T-helper 1 cell treated with Interleukin-12 subunit alpha and Interleukin-12 subunit beta and Interleukin-4 antibody, amounts not matched to agents 30 ng/mL and 1 ng/mL, for 36 hours (primary cell): ENCODE measurements at regions not wholly inside any gene's neighbourhood (a gene's known extent, or its start where the extent isn't known, plus 50 kb on each side); places are given as distances from the start of the nearest gene placed in this dataset.

Source experiments
- intact Hi-C: fragments of 100-400 bp; cut with micrococcal nuclease; formaldehyde crosslinking; loops from one replicate; pipeline ENCODE4 v1.15.1; 2024

GRCh38 chr3:8343058-8343457 is 158.6 kb upstream of the LMCD1 start:
- intact Hi-C loops, result no loop called here

DNA sequence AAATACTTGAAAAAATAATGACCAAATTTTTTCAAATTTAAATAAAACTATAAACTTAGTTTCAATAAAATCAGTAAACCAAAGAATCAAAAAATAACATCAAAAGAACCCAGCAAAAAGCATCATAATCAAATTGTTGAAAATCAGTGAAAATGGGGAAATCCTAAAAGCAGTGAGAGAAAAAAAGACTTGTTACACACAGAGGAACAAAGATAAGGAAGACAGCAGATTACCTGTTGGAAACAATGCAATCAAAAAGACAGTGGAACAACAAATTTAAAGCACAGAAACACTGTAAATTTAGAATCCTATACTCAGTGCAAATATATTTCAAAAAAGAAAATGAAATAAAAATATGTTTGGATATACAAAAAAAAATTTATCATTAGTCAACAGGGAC is 156.2 kb upstream of the LMCD1 start:
- intact Hi-C loops, result loop anchor here (1.0 kb wide), 1 partner anchor 12 kb away; no protein-coding TSS in a partner anchor

GRCh38 chr3:8348076-8348475 is 153.5 kb upstream of the LMCD1 start:
- intact Hi-C loops, result no loop called here

DNA sequence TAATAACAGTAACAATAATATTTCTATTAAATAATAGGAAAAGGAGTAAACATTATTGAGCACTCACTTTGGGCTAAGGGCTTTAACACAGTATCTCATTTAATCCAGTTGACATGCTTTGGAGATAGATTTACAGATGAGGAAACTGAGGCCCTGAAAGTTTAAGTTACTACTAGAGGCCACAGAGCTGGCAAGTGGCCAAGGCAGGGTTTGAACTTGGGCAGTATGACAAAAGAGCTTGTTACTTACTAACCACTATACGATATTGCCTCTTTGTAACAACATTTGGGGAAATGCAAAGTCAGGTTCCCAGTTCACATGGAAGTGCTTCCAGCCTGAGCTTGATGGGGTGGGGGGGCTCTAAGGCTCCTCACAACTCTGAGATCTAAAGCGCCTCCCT is 149.1 kb upstream of the LMCD1 start:
- intact Hi-C loops, result no loop called here

DNA sequence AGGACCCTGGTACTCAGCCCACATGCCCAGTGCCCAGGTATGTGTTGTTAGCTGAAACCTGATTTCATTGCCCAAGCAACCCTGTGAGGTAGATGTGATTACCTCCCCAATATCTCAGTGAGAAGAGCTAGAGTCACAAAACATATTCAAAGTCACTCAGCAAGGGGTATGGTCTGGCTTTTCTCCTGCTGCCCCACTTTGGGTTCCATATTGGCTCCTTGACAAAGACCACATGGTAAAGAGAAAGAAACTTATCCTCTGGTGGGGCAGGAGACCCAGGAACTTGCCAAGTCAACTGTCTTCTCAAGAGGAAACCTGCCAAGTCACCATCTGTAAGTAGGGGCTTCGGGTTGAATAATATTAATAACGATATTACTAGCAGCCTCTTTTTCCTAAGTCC is 148.3 kb upstream of the LMCD1 start:
- intact Hi-C loops, result no loop called here

DNA sequence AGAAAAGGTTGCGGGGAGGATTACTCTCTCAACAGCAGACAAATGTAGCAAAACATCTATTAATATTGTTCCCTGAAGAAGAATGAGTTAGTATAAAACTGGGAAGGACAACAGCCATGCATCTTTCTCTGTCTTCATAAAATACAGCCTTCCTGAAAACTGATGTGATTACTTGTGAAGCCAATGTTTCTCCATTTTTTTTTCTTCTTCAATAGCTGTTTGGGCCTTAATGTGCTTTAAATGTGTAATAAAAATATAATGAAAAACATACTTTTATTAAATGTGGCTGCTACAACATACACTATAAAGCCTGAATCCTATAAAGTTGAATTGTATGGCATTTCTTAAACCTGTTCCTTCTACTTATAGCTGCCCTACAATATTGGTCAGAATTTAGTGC is 146.3 kb upstream of the LMCD1 start:
- intact Hi-C loops, result no loop called here

DNA sequence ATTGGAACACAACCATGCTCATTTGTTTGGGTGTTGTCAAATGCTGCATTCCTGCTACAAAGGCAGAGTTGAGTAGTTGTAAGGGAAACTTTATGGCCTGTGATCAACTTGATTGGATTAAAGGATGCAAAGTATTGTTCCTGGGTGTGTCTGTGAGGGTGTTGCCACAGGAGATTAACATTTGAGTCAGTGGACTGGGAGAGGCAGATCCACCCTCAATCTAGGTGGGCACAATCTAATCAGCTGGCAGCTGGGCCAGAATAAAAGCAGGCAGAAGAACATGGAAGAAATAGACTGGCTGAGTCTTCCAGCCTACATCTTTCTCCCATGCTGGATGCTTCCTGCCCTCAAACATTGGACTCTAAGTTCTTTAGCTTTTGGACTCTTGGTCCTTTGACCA is 145.6 kb upstream of the LMCD1 start:
- intact Hi-C loops, result loop anchor here (2.0 kb wide), 2 partner anchors 15 to 145 kb away; partner anchors contain the start of gene LMCD1

DNA sequence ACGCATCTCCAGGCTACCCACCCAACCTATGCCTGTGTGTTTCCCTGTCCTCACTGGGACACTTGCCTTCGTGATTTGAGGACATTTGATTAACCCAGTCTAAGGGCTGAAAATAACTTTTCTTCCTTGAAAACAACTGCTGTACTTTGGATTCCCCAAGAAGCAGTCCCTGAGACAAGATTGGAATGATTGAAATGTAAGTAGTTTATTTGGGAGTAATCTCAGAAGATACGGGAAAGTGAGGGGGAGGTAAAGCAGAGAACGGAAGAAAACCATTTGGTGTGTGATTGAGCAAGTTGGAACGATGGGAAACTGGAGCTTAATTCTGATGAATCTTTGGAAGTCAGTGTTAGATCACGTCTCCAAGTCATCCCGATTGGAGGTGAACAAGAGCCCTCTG is 143.8 kb upstream of the LMCD1 start:
- intact Hi-C loops, result loop anchor here (1.0 to 2.0 kb wide), 3 partner anchors 13 to 143 kb away; partner anchors contain the start of gene LMCD1

DNA sequence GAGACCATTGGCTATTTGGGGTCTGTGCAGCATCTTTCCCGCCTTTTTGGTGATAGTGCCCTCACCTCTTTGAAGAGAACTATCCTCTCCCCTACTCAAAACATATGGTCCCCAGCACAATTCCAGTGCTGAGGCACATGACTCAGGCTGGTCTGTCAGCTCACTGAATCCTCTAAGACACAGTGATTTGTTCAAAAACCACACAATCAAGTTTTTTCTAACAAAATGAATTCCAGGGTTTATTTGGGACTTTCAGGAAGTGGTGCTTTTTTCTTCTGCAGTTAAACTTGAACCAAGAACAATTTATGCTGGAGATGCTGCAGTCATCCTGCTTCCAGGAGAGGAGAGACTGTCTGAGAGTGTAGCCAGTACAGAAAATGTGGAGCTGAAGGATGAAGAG is 142.5 kb upstream of the LMCD1 start:
- intact Hi-C loops, result no loop called here

DNA sequence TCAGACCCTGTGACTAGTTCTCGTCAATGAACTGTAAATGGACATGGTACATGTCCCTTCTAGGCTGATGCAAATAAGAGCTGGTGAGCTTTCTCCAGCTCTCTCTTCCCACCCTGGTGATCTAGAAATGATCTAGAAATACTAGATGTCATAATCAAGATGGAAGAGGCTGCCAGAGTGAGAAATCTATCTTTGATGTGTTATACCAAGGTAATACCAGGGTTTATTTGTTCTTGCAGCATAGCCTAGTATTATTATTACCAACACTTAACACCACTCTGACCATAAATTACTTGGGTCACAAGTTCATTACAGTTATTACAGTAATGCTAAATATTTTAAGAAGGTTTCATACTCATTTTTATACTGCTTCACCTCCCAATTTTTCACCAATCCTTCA is 138.4 kb upstream of the LMCD1 start:
- intact Hi-C loops, result no loop called here

GRCh38 chr3:8365541-8365940 is 136.1 kb upstream of the LMCD1 start:
- intact Hi-C loops, result no loop called here

DNA sequence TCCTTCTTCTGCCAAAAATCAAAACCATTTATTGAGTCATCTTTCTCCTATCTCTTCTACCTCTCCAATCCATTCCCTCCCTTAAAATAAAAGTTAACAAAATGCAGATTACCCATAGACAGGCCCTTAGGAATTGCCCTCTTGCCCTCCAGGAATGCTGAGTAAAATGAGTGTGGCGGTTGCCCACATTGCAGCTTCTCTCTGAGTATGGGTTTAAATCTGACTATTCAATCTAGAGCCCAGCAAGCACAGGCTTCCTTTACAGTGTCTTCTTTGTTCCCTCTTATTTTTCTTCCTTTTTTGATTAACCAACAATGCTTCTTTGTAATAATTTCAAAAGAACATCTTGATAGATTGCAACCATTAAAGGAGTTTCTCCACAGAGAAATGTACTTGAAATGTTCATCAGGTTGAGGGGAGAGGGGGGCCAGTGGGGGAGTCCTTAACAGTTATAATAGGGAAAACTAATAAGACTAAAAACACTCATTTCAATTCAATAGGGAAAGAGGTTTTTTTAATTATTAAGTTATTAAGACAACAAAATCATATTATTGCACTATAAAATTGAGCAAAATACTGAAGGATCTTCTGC is 135.3 kb upstream of the LMCD1 start:
- intact Hi-C loops, result no loop called here

DNA sequence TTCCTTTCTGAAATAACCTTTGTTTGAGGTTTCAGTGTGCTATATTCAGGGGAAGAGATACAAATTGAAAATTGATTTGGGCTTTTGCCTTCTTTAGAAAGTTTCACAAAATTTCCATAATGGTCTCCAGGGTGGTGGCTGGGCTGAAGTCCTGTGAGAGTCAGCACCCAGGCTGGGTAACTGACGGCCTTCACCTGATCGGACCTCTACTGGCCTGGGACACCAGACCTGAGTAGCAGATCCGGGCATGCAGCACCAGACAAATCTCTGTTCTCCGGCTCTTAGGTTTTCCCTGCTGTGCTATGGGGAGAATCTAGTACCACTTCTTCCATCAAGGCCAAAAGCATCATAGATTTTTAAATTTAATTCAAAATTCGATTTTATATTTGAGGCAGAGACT is 133.0 kb upstream of the LMCD1 start:
- intact Hi-C loops, result no loop called here

GRCh38 chr3:8369638-8370037 is 132.0 kb upstream of the LMCD1 start:
- intact Hi-C loops, result no loop called here

DNA sequence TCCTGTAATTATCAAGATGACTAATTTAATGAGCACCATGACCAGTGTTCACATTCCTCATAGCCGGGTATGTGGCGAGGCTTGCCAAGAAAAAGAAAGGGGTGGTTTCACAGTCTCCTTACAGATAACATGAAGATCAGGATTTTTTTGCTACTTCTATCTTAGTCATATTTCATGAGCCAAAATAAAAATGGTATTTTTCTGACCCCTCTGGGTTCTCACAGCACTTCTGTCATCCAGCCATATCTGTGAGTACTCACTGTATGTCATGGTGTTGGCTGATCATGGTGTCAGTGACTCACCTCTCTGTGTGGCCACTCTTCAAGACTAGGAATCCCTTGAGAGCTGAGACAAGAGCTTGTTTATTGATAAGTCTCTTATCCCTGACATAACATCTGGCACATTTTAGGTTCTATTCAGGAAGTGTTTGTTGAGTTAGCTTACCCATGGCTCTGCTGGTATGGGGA is 130.5 kb upstream of the LMCD1 start:
- intact Hi-C loops, result no loop called here

DNA sequence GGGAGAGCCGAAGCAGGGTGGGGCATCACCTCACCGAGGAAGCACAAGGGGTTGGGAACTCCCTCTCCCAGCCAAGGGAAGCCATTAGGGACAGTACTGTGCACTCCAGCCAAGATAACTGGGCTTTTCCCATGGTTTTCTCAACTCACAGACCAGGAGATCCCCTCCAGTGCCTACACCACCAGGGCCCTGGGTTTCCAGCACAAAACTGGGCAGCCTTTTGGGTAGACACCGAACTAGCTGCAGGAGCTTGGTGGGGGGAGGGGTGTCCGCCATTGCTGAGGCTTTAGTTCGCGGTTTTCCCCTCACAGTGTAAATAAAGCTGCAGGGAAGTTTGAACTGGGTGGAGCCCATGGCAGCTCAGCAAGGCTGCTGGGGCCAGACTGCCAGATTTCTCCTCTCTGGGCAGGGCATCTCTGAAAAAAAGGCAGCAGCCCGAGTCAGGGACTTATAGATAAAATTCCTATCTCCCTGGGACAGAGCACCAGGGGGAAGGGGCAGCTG is 129.6 kb upstream of the LMCD1 start:
- intact Hi-C loops, result no loop called here

DNA sequence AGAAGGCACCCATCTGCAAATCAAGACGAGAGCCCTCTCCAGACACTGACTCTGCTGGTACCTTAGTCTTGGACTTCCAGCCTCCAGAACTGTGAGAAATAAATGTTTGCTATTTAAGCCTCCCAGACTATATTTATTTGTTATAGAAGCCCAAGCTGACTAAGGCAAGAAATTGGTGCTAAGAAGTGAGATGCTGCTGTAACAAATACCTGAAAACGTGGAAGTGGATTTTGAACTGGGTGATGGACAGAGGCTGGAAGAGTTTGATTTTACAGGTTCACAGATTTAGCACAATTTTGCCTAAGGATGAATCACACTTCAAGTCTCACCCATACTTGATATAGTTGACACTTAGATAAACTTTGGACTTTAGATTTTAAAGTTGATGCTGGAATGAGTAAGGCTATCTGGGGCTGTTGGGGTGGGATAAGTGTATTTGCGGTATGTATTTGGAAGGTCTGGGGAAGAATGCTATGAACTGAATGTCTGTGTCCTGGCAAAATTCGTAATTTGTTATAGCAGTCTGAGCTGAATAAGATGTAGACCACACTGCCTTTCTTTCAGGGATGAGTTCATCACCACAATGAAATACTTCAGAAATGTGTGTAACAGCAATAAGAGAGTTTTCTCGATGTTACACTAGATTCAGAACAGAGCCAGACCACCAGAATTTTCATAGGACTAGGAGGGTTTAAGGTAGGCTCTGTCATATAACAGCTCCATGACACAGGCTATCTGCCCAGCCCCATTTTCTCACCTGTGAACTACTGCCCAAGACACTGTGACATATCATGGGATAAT is 120.5 kb upstream of the LMCD1 start:
- intact Hi-C loops, result no loop called here

DNA sequence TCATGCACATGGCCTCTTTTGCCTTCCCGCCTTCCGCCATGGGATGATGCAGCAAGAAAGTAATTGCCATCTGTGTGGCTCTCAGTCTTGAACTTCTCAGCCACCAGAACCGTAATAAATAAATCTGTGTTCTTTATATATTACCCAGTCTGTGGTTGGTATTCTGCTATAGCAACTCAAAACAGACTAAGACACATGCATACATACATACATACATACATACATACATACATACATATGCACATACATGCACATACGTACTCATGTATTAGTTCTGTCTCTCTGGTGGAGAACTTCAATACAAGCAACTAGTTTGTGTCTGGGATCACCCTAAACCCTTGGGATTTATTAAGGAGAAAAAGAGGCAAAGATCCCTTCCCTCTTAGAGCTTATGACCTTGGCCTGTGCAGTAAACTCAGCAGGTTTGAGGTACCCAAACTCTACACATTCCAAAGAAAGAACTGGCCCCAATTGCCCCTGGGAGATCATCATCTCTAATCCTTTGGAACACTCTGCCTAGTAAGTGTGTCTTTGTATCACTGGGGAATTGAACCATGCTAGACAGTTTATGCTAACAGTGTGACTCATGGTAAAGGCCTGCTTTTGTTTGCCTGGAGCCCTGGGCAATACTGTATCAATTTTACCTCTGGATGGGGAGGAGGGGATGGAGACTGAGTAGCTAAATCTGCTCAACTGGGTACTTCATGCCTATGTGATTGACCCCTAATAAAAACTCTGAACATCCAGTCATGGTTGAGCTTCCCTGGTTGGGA is 115.6 kb upstream of the LMCD1 start:
- intact Hi-C loops, result no loop called here

DNA sequence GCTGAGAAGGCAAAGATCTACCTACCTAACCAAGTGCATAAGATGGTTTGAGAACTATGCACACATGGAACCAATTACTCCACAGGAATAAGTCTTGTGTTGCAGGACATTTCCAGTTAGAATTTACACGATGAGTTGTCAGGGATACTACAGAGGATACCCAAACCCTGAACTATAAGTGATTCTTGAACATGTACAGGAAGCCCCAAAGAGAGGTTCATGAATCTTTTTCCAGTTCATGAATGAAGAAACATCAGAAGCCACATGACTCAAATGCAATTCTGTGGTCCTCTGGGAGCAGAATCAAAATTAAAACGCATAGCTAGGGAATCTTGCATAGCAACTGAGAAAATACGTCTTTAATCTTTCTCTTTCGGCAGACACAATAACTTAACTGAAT is 114.1 kb upstream of the LMCD1 start:
- intact Hi-C loops, result no loop called here

DNA sequence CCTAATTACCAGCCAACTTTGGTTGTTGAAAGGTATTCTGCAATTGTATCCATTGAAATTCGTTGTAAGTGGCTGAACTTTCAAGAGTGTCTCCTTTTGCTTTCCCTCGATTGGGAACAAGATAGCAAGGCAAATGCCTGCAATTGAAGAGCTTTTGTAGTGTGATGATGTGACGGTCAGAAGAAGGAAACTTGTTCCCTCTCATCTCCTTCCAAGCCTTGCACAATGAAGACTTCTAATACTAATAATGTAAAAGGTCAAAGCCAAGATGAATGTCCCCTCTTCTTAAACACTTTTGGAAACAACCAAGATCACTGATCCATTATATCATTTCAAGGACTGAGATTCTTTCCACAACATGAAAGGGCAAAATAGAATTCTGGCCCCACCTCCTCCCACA is 101.9 kb upstream of the LMCD1 start:
- intact Hi-C loops, result no loop called here

GRCh38 chr3:8400911-8401310 is 100.7 kb upstream of the LMCD1 start:
- intact Hi-C loops, result no loop called here

DNA sequence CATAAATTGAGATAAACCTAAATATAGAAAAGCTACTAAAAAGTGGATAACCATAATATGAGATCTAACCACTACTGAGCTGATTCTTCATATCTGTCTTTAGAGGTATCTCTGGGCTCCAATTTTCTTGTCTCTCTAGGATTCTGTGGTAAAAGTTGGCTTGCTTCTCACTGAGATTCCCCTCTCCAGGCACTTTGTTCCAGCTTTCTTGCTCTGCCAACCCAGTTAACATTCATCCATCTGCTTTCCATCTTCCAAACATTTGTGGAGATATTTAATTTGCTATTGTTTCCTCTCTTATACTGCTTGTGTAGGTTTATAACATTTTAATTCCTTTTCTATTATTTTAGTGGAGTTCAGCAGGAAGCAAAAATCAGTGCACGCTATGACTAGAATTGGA is 97.6 kb upstream of the LMCD1 start:
- intact Hi-C loops, result no loop called here
